CD4-positive, alpha-beta T cell treated with Interferon alpha-2 for 1 hour (primary cell): ENCODE measurements at regions not wholly inside any gene's neighbourhood (a gene's known extent, or its start where the extent isn't known, plus 50 kb on each side); places are given as distances from the start of the nearest gene placed in this dataset.
A peak's percentile ranks its signal among the peaks of the same experiment; 100 is the strongest.
"Not testable (repeated sequence)": the region's sequence is repeated elsewhere in the genome, so short reads cannot be mapped to it uniquely, and the experiment has no call there.

ENCODE experiments used
- DNase-seq, 2 donors: peaks; one replicate each; pipeline ENCODE4 v3.0.0-alpha.2; 2020 to 2022

DNA sequence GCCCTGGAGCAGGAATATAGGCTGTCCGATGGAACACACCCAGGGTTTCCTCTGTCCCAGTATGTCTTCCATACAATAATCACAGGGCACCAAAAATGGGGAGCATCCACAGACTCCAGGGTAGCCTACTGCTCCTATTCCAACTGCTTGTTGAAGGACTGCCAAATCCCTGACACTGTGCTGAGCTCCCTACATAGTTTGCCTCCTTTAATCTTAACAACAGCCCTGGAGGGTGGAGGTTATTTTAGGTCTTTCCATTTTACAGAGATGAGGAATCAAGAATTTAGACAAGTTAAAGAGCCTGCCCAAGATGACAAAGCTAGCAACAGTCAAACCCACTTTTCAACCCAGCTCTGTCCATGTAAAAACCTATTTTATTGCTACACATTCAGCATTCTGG, 790.4 kb downstream of the DIAPH3 start:
- no peak for DNase-seq

DNA sequence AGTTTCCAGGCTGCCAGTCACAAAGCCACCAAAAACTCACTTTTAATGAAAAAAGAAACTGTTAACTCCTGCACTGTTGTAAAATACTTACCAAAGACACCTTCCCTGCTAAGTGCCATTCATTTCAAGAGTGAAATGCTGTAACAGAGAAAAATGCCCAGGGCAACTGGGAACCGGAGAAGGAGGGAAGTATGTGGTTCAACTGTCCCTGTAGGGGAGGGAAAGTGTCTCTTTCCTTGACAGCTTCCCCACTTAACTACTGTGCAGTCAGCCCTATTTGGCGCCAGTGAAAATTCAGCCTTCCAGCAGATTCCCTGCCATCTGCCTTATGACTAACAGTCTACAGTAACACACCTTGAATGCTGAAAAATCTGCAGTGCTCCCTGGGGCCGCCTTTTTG, 789.0 kb downstream of the DIAPH3 start:
- DNase-seq, result no peak

DNA sequence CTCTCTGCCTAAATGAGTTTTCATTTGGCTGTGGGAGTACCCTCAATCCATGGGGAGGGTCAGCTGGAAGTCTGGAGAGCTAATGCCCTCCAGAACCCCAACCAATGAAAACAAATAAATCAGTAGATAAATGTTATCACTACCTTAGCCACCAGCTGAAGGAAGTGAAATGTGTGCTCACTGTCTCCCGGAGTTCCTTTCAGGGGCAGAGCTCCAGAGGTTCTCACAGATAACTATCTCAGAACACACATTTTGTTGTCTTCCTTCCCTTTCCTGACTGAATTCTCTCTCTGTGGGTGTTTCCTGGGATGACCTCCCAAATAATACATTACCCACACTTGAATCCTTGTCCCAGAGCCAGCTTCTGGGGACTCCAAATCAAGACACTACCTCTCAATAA, 779.6 kb downstream of the DIAPH3 start:
- DNase-seq, result no peak

DNA sequence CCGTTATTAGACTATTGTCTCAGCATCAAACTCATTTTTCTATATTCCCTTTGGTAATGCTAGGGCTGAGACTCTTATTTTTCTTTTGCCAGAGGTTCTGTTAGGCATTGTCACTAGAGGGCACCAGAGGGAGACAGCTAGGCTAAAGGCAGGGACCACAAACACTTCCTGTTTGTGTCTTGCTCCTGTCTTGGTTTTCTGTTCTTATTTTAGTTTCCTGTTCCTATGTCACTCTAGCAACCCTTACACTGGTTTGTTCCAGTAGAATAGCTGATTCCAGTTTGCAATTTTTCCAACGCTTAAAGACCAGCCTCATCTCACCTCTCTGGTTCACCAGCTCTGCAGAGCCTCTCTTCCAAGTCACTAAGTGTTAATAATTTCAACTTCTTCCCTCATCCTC, 772.0 kb downstream of the DIAPH3 start:
- DNase-seq, result peak; percentile 46 to 81

DNA sequence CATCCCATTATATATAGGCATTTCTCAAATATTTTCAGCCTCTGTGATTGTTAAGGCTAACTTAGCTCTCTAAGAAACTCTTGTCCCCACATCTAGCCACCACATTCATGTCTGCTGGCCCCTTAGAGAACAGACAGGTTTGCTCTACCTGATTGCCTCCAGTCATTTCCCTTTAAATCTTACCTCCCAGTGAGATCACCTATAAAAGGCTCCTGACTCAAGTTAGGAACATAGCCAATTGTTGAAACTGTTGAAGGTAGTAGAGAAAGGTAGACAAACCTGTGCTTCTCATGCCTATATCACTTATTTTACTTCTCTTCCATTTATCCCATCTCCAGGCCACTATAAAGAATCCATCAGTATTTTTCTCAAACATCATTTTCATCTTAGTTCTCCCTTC, 771.4 kb downstream of the DIAPH3 start:
- no peak for DNase-seq

DNA sequence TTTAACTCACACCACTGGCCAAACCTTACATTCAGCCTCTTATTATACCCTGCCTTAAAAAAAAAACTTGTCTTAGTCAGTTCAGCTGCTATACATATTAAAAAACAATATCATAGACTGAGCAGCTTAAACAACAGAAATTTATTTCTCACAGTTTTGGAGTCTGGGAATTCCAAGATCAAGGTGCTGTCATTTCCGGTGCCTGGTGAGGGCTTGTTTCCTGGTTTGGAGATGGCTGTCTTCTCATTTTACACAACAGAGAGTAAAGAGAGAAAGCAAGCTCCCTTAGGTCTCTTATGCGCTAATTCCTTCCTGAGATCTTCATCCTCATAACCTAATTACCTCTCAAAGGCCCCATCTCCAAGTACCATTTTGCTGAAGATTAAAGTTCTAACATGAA, 769.2 kb downstream of the DIAPH3 start:
- no peak for DNase-seq

DNA sequence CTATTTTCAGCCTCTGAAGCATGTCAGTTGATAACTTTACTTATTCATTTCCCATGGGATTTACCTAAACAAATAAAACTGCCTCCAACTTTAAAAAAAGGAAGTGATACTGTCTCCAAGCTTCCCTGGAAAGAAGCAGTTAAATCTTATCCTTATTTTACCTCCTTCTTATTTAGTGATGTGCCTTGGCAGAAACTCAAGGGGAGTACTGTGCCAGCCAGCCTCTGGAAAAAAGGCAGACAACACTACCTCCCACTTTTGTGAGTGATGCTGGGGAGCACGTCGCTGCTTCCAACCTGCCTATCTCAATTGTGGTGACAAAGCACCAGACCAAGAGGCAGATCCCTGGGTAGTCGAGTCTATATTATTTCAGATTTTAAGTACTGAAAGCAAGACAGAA, 765.6 kb downstream of the DIAPH3 start:
- no peak for DNase-seq

DNA sequence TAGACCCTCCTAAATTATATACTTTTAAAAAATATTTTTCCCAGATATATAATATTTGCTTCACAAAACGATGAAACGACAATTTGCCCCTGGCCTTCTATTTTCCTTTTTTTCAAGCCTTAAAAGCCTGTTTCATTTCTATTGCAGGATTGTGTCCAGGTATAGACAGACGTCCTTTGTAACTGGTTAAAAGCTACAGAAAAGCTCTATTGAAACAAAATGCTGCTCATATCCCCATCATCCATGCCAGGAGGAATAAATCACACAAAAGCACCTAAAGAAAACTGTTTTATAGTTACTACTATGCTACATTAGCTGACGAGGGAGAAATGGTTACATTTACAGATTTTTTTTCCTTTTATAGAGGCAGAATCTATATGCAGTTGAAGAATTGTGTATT, 765.1 kb downstream of the DIAPH3 start:
- no peak for DNase-seq

DNA sequence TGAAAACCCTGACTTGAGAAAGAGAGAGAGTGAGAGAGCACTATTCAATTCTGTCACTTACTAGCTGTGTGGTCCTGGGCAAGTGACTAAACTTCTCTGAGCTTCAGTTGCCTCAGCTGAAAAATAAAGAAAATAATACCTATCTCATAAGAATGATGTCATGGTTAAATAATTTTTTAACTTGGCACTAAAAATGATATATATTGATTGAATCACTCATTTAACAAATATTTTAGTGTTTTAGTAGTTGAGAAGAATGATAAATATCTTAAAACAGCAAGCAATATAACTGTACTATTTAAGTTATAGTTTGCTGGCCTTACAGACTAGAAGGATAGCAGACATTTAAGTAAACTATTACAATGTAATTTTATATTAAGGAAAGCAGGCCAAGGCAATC, 764.2 kb downstream of the DIAPH3 start:
- no peak for DNase-seq

DNA sequence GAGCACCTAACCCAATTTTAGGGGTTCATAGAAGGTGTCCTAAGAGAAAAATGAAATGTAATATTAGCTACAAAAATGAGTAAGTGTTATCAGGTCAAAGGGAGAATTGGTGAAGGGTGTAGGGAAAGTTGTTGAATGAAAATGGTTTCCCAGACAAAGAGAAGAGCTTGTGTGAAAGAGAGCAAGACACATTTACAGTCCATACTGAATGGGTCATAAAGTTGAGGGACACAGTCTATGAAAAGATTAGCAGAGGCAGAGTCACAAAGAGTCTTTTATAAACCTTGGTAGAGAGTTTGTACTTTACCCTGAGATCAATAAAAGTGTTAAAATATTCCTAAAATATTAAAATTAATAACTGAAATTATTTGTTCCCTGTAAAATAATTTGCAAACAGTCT, 759.4 kb downstream of the DIAPH3 start:
- DNase-seq, result no peak

DNA sequence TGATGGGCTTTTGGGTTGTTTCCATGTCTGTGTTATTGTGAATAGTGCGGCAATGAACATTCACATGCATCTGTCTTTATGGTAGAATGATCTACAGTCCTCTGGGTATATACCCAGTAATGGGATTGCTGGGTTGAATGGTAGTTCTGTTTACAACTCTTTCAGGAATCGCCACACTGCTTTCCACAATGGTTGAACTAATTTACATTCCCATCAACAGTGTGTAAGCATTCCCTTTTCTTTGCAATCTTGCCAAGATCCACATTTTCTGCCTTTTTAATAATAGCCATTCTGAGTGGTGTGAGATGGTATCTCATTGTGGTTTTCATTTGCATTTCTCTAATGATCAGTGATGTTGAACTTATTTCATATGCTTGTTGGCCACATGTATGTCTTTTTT, 756.5 kb downstream of the DIAPH3 start:
- DNase-seq, result not testable (repeated sequence)

DNA sequence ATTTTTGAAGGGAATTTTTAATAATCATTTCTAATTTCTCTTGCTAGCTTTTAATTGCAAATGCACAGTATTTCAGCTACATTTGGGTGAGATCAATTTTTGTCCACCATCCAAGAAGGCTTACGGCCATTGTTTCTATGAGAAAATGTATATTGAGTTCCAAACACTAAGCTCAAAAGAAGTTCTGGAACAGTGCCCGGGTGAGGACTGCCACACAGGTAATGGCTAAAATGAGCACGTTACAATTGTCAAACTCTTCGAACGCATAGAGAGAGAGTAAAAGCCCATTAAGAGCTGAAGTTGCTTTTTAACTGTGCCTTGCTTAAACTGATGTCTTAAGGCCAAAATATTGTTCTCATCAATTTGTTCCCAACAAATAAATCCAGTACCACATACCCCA, 755.0 kb downstream of the DIAPH3 start:
- DNase-seq, result no peak

DNA sequence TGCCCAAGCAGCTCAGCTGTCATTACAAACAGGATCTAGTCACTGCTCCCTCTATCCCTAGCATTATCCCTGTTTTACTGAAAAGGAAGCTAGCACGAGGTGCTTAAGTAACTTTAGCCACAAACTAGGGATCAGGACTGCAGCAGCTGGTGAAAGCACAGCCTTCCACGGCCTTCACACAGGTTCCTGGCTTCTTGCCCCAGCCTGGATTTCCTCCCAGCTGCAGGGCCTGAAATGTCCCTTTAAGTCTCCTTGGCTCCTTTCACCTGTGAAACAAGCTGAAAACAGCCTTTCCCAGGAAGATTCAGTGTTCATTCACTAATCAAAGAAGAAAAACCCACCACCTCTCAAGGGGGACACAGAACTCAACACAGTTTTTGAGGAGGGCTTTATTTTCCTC, 754.5 kb downstream of the DIAPH3 start:
- DNase-seq, result no peak

DNA sequence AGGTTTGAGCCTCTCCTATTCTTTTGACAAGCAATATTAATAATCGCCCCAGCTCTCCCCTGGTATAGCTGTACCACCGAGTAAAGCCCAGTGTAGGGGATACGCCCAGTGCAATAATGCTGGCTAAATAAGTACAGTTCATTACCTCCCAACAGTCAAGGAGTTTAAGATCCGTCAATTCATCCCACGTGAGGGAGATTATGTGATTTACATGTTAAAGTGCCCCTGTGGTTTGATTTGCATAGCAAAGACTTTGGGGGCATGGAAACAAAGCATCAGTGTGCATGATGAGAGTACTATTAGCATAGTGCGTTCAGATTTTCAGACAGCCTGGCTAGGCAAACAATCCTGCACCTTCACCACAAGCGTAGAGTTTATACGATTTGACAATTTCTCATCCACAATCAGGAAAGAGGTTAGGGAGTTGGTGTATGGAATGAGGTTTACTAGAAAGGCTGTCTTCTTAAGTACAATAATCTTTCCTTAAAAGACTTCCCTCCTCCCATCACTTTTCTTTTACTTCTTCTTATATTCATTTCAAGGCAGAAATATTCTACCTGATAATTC, 754.0 kb downstream of the DIAPH3 start:
- DNase-seq, result no peak

DNA sequence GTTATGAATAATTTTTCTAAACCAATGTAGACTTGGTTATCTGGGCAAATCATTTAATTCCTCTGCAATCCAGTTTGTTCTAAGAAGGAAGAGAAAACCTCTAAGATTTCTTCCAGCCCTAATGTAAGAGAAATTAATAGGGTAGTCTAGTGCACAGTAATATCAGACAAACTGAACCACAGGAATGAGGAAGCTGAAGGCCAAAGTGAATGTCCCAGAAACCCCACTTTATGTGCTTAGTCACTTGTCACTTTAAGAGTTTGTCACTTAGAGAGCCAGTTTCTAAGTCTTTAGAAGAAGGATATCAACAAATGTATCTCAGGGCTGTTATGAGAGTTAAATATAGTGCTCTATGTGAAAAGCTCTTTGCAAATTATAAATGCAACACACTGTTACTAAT, 750.6 kb downstream of the DIAPH3 start:
- no peak for DNase-seq

DNA sequence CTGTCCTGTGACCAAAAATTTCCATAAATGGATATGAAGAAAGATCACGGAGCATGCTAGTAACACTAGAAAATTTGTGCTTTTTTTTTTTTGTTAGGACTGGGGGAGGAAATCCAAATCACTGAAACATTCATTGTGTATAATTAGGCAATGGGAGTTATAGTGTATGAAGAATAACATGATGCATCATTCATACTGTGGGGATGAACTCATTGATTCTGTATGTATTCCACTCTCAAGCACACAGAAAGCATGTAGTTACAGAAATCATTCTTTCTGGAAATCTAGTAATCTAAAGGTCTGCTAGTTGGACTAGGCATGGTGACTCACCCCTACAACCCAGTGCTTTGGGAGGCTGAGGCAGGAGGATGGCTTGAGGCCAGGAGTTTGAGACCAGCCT, 749.7 kb downstream of the DIAPH3 start:
- no peak for DNase-seq

DNA sequence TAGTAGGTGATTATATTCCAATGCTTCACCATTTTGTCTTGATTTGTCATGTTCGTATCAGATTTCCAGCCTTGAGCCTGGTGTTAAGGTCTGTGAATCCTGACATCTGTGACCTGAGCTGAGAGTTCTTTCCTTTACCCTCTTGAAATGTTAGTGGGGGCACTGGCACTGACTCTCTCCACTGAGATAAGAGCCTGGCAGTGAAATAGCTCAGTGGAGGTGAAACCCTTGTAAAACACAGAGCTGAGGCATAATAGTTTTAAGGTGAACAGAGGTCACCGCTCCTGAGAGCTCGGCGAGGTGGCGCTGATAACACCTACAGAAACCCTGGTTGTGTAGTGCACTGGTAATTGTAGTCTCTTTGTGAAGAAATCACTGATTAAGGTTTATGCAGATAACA, 748.2 kb downstream of the DIAPH3 start:
- no peak for DNase-seq

DNA sequence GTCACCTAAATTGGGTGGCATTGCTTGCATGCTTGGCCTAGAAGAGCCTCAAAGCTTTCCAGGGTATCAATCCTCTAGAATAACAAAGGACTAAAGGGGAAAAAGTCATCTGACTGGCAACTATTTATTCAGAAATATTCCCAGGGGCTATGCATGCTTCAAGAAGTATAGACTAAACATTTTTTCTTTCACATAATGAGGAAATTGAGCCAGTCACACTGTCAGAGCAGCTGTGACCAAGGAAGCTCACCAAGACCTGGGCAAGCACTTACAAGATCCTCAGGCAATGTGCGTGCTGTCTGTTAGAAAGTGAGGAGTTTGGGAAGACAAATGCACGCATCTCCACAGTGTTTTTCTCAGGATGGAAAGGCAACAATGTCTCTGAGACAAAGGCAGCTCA, 747.2 kb downstream of the DIAPH3 start:
- DNase-seq, result no peak

DNA sequence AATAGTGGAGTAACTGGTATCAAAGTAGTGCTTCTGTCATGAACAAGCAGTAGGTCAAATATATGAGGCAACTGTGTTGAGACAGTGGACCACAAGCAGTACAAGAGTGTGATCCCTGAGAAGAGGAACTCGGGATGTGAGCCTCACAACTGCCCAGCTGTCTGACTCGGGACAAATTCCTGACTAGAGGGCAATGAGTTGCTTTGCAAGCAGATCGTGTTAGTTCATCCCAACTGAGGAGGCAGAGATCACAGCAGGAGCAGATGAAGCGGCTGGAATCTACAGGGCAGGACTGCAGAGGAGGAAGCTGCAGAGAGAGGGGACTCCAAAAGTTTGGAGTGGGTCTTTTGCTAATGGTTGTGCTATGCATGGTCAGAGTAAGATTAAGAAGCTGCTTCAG, 741.1 kb downstream of the DIAPH3 start:
- no peak for DNase-seq

DNA sequence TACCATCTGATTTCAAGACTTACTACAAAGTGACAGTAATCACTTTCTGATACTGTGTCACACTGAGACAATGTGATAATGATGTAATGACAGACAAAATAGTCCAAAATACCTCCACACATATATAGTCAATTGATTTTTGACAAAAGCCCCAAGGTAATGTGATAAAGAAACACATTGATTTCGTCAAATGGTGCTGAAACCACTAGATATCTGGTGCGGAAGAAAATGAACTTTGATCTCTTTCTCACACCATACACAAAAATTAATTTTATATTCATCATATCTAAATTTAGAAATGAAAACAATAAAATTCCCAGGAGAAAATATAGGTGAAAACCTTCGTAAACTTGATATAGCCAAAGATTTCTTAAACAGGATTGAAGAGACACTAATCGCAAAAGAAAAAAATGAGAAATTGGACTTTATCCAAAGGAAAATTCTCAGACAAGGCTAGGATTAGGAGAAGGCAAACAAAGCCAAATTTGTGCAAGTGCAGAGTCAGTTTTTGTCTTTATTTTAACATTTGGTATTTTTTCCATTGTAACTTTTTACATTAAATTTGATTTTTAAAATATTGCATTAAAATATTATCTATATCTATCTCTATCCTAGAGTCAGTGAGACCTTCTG, 739.9 kb downstream of the DIAPH3 start:
- no peak for DNase-seq

DNA sequence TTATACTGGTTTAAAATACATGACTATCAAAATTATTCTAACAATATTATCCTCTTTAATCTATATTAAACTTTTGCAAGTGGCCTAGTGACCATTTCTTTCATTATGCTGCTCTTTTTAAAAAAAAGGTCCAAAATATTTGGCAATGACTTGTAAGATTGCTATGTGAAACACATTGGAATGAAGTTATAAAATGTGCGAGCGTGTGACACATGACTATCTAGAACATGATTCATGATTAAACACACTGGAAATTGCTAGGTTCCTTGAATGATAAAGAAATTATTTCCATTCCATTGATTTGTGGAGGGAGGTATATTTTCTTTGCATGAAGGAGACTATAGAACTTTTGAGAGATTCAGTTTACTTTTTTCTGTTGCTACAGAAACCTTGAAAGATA, 739.1 kb downstream of the DIAPH3 start:
- DNase-seq, result no peak

DNA sequence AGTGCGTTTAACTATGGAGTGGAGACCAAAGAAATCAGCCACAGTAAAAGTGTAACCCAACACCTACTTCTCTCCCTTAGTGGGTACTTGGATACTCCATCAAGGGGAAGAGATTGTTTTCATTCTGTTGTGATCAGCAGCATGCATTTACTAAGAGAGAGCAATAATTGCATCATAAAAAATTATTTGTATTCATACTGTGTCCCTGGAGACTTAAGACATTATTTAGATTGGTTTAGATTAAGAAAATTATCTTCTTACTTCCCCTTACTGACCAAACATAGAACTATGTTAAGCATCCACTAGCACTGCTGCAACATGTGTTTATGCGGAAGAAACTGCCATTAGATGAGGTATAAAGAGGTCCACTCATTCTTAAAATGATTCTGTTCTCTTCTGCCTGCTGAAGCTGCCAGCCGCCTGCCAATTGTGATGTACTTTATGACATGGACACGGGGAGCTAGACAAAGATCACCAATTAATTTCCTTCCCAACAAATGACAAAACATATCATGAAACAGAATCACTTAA, 738.5 kb downstream of the DIAPH3 start:
- no peak for DNase-seq

DNA sequence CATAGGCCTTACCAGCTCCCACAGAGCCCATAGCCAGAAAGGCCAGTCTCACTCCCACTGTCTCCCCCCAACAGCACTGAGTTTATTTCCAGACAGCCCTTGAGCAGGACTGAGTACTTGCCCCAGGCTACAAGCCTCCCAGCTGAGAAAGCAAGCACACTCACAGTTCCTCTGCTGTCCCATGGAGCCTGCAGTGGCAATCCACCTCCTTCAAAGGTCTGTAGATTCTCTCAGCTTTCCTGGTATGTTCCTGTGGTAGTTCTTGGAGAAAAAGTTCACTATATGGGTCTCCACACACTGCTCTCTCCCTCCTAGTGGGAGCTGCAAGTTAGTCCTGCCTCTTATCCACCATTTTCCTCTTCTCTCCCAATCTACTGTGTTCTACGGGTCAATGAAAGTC, 728.7 kb downstream of the DIAPH3 start:
- DNase-seq, result no peak

DNA sequence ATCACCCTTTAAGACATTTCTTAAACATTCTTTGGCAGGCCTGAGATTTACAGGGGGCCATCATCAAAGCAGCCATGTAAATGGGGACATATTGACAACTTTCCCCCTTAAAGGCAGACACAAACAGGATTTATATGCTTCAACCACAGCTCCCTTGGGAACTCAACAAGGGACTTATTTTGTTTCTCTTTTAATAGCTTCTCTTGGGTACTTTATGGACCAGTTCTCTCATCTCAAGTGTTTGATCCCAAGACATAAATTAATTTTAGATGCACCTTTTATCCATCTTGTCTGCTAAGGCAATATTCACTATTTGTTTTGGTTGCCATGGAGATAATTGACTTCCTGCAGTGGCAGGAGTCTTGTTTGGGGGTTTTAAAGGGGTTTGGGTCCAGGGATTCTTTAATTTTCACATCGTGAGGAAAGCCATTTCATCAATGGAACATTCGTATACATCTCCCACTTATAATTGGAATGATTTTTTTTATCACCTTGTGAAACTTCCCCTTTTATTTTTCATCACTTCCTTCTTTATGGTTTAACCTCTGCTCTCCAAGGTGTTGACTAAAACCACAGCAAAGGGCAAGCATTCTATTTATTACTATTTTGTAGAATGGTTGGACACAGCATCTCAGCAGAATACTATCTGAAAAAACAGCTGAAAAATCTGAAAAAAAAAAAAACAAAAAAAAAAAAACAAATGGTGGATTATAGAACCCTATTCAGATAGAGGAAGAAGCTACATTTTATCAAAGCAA, 726.0 kb downstream of the DIAPH3 start:
- DNase-seq, result no peak
